Suprapubic skin (tissue), 3 donors: ENCODE measurements at regions not wholly inside any gene's neighbourhood (a gene's known extent, or its start where the extent isn't known, plus 50 kb on each side); places are given as distances from the start of the nearest gene placed in this dataset.

ENCODE experiments used
- EP300 ChIP-seq: sonication (generic); formaldehyde crosslinking; IDR thresholded peaks from one replicate; pipeline ENCODE4 v1.6.1; 2017; ENCODE audit warnings: antibody characterized with exemption
- POLR2A ChIP-seq, 2 donors: fragments of 450-650 bp; IDR thresholded peaks; one replicate each; pipeline ENCODE4 v1.6.1; 2017; ENCODE audit warnings: antibody characterized with exemption in 2 of 2, mild to moderate bottlenecking in 2 of 2, moderate library complexity in 2 of 2
- TF ChIP-seq, protein P1 (sequence below), 2 donors: fragments of 200-600 bp in 1 of 2; fragments of 450-650 bp in 1 of 2; sonication (generic) in 1 of 2; IDR thresholded peaks; one replicate each; pipeline ENCODE4 v1.5.1; 2016 to 2019; ENCODE audit warnings: antibody characterized with exemption in 2 of 2, mild to moderate bottlenecking in 1 of 2, moderate library complexity in 1 of 2

GRCh38 chr2:47724221-47724981, 58.5 kb upstream of the MSH6 start:
- TF ChIP-seq POLR2A (IDR thresholded peaks at IDR 0.05) (no peak), EP300 (no peak)
- TF ChIP-seq, protein P1, sequence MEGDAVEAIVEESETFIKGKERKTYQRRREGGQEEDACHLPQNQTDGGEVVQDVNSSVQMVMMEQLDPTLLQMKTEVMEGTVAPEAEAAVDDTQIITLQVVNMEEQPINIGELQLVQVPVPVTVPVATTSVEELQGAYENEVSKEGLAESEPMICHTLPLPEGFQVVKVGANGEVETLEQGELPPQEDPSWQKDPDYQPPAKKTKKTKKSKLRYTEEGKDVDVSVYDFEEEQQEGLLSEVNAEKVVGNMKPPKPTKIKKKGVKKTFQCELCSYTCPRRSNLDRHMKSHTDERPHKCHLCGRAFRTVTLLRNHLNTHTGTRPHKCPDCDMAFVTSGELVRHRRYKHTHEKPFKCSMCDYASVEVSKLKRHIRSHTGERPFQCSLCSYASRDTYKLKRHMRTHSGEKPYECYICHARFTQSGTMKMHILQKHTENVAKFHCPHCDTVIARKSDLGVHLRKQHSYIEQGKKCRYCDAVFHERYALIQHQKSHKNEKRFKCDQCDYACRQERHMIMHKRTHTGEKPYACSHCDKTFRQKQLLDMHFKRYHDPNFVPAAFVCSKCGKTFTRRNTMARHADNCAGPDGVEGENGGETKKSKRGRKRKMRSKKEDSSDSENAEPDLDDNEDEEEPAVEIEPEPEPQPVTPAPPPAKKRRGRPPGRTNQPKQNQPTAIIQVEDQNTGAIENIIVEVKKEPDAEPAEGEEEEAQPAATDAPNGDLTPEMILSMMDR (IDR thresholded peaks at IDR 0.05) = no peak
